ENCODE measurements at regions not wholly inside any gene's neighbourhood (a gene's known extent, or its start where the extent isn't known, plus 50 kb on each side); places are given as distances from the start of the nearest gene placed in this dataset.

DNA sequence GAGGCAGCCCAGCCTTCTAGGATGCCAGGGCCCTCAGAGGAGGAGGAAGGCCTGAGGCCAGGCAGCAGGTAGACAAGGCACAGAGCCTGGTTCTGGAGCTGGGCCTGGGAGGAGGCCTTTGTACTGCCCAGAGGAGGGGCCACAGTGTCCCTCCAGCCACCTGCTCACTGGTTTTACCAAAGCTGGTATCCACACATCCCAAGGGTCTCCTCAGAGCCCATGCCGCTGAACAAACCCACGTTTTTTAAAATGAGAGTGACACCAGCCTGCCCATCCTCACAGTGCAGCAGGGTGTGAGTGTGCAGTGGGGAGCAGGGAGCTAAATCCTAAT lies 162.7 kb downstream of the LY86 start:
- DNase-seq (ENCODE audit: extremely low spot score), result no peak
- TF ChIP-seq, protein P1, sequence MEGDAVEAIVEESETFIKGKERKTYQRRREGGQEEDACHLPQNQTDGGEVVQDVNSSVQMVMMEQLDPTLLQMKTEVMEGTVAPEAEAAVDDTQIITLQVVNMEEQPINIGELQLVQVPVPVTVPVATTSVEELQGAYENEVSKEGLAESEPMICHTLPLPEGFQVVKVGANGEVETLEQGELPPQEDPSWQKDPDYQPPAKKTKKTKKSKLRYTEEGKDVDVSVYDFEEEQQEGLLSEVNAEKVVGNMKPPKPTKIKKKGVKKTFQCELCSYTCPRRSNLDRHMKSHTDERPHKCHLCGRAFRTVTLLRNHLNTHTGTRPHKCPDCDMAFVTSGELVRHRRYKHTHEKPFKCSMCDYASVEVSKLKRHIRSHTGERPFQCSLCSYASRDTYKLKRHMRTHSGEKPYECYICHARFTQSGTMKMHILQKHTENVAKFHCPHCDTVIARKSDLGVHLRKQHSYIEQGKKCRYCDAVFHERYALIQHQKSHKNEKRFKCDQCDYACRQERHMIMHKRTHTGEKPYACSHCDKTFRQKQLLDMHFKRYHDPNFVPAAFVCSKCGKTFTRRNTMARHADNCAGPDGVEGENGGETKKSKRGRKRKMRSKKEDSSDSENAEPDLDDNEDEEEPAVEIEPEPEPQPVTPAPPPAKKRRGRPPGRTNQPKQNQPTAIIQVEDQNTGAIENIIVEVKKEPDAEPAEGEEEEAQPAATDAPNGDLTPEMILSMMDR (IDR thresholded peaks at IDR 0.05; ENCODE audit: control extremely low read depth, extremely low read depth, low read depth, missing control alignments), result no peak
- ChIA-PET CTCF (interaction anchor here (1.1 to 2.5 kb wide), 4 partner anchors 8 to 75 kb away, joined by 3 to 11 read pairs (median 6); no protein-coding TSS in a partner anchor), POLR2A (no interaction called here)

- ChIA-PET POLR2A (no interaction called here), CTCF (interaction anchor here (1.1 to 2.5 kb wide), 4 partner anchors 8 to 75 kb away, joined by 3 to 11 read pairs (median 6); no protein-coding TSS in a partner anchor)
- no peak for DNase-seq (ENCODE audit: extremely low spot score)
- TF ChIP-seq, protein P1 (IDR thresholded peaks at IDR 0.05; ENCODE audit: control extremely low read depth, extremely low read depth, low read depth, missing control alignments), result no peak
Observed at GRCh38 chr6:6751619-6752023, 163.1 kb downstream of the LY86 start.

- TF ChIP-seq, protein P1 (IDR thresholded peaks at IDR 0.05; ENCODE audit: control extremely low read depth, extremely low read depth, low read depth, missing control alignments), result no peak
- no peak for DNase-seq (ENCODE audit: extremely low spot score)
- ChIA-PET CTCF (interaction anchor here (1.4 kb wide), 1 partner anchor 492 kb away, joined by 3 read pairs; no protein-coding TSS in a partner anchor), POLR2A (no interaction called here)
Observed at GRCh38 chr6:6752129-6752528, 163.6 kb downstream of the LY86 start.

- DNase-seq (ENCODE audit: extremely low spot score), result no peak
- CTCF ChIA-PET, result interaction anchor here (1.4 kb wide), 1 partner anchor 490 kb away, joined by 3 read pairs; no protein-coding TSS in a partner anchor
- POLR2A ChIA-PET, result no interaction called here
Observed at GRCh38 chr6:6753301-6753700, 164.8 kb downstream of the LY86 start.

GRCh38 chr6:6756526-6756925 lies 168.0 kb downstream of the LY86 start:
- ChIA-PET CTCF (interaction anchor here (1.1 to 1.4 kb wide), 4 partner anchors 14 to 487 kb away, joined by 3 read pairs; no protein-coding TSS in a partner anchor), POLR2A (no interaction called here)
- no peak for DNase-seq (ENCODE audit: extremely low spot score)
- TF ChIP-seq, protein P1 (IDR thresholded peaks at IDR 0.05; ENCODE audit: control extremely low read depth, extremely low read depth, low read depth, missing control alignments), result no peak

More at GRCh38 chr6:6753301-6753700, 164.8 kb downstream of the LY86 start:
- TF ChIP-seq, protein P1 (IDR thresholded peaks at IDR 0.05; ENCODE audit: control extremely low read depth, extremely low read depth, low read depth, missing control alignments), result no peak

GRCh38 chr6:6758546-6758914 lies 170.0 kb downstream of the LY86 start:
- TF ChIP-seq, protein P1 (IDR thresholded peaks at IDR 0.05; ENCODE audit: control extremely low read depth, extremely low read depth, low read depth, missing control alignments), result no peak
- no peak for DNase-seq (ENCODE audit: extremely low spot score)
- ChIA-PET CTCF (interaction anchor here (0.6 to 2.3 kb wide), 28 partner anchors 8 to 661 kb away, joined by 3 to 21 read pairs (median 3); no protein-coding TSS in a partner anchor), POLR2A (interaction anchor here (0.5 kb wide), 1 partner anchor 287 kb away, joined by 6 read pairs; no protein-coding TSS in a partner anchor)
